ENCODE measurements at regions not wholly inside any gene's neighbourhood (a gene's known extent, or its start where the extent isn't known, plus 50 kb on each side); places are given as distances from the start of the nearest gene placed in this dataset.
"Not testable (repeated sequence)": the region's sequence is repeated elsewhere in the genome, so short reads cannot be mapped to it uniquely, and the experiment has no call there.

- intact Hi-C loops (cut with DNase I; ENCODE audit: low total_unique reads): no loop called here
- TF ChIP-seq POLR2A (IDR thresholded peaks at IDR 0.05): no peak
- TF ChIP-seq, protein P1, sequence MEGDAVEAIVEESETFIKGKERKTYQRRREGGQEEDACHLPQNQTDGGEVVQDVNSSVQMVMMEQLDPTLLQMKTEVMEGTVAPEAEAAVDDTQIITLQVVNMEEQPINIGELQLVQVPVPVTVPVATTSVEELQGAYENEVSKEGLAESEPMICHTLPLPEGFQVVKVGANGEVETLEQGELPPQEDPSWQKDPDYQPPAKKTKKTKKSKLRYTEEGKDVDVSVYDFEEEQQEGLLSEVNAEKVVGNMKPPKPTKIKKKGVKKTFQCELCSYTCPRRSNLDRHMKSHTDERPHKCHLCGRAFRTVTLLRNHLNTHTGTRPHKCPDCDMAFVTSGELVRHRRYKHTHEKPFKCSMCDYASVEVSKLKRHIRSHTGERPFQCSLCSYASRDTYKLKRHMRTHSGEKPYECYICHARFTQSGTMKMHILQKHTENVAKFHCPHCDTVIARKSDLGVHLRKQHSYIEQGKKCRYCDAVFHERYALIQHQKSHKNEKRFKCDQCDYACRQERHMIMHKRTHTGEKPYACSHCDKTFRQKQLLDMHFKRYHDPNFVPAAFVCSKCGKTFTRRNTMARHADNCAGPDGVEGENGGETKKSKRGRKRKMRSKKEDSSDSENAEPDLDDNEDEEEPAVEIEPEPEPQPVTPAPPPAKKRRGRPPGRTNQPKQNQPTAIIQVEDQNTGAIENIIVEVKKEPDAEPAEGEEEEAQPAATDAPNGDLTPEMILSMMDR (IDR thresholded peaks at IDR 0.05): no peak
These were observed 981.6 kb downstream of the CNTNAP5 start for GRCh38 chr2:125006676-125007075.

GRCh38 chr2:125028721-125029120 lies 1003.6 kb downstream of the CNTNAP5 start:
- H3K4me3 ChIP-seq (ENCODE audit: low read depth, poor library complexity, severe bottlenecking); DNase-seq (ENCODE audit: low spot score in 2 of 2); intact Hi-C loops (cut with DNase I; ENCODE audit: low total_unique reads): not testable (repeated sequence)
- 76 to 83% methylated on average over 4 of the region's 4 CpGs for WGBS, 2 donors

More at GRCh38 chr2:125006676-125007075, 981.6 kb downstream of the CNTNAP5 start:
- DNase-seq (ENCODE audit: low spot score in 2 of 2): no peak
- H3K4me3 ChIP-seq (ENCODE audit: low read depth, poor library complexity, severe bottlenecking): no peak overlapping the region
- 53 to 83% methylated on average over 4 of the region's 4 CpGs for WGBS, 2 donors

- no peak for TF ChIP-seq POLR2A (IDR thresholded peaks at IDR 0.05)
- no peak for DNase-seq (ENCODE audit: low spot score in 2 of 2)
- 61 to 62% methylated on average over 1 of the region's 1 CpG for WGBS, 2 donors
- intact Hi-C loops (cut with DNase I; ENCODE audit: low total_unique reads): no loop called here
- no peak overlapping the region for H3K4me3 ChIP-seq (ENCODE audit: low read depth, poor library complexity, severe bottlenecking)
These were observed 1008.8 kb downstream of the CNTNAP5 start for GRCh38 chr2:125033871-125034270.

- no peak overlapping the region for H3K4me3 ChIP-seq (ENCODE audit: low read depth, poor library complexity, severe bottlenecking)
- TF ChIP-seq POLR2A (IDR thresholded peaks at IDR 0.05): no peak
- TF ChIP-seq, protein P1 (IDR thresholded peaks at IDR 0.05): no peak
- WGBS, 2 donors: 90 to 93% methylated on average over 22 of the region's 22 CpGs
These were observed 1012.1 kb downstream of the CNTNAP5 start for GRCh38 chr2:125037135-125037653.

GRCh38 chr2:125041846-125042245 lies 1016.8 kb downstream of the CNTNAP5 start:
- 33 to 40% methylated on average over 2 of the region's 2 CpGs for WGBS, 2 donors
- intact Hi-C loops (cut with DNase I; ENCODE audit: low total_unique reads): no loop called here
- H3K4me3 ChIP-seq (ENCODE audit: low read depth, poor library complexity, severe bottlenecking): no peak overlapping the region
- DNase-seq (ENCODE audit: low spot score in 2 of 2): no peak
- no peak for TF ChIP-seq POLR2A (IDR thresholded peaks at IDR 0.05)
- TF ChIP-seq, protein P1 (IDR thresholded peaks at IDR 0.05): no peak

More at GRCh38 chr2:125037135-125037653, 1012.1 kb downstream of the CNTNAP5 start:
- intact Hi-C loops (cut with DNase I; ENCODE audit: low total_unique reads): no loop called here
- DNase-seq (ENCODE audit: low spot score in 2 of 2): no peak

- H3K4me3 ChIP-seq (ENCODE audit: low read depth, poor library complexity, severe bottlenecking): no peak overlapping the region
- TF ChIP-seq, protein P1 (IDR thresholded peaks at IDR 0.05): no peak
- no peak for TF ChIP-seq POLR2A (IDR thresholded peaks at IDR 0.05)
- no peak for DNase-seq (ENCODE audit: low spot score in 2 of 2)
- intact Hi-C loops (cut with DNase I; ENCODE audit: low total_unique reads): no loop called here
These were observed 1017.6 kb downstream of the CNTNAP5 start for GRCh38 chr2:125042727-125043126.

All from lower leg skin (tissue), 4 donors.